ENCODE measurements at regions not wholly inside any gene's neighbourhood (a gene's known extent, or its start where the extent isn't known, plus 50 kb on each side); places are given as distances from the start of the nearest gene placed in this dataset.

DNA sequence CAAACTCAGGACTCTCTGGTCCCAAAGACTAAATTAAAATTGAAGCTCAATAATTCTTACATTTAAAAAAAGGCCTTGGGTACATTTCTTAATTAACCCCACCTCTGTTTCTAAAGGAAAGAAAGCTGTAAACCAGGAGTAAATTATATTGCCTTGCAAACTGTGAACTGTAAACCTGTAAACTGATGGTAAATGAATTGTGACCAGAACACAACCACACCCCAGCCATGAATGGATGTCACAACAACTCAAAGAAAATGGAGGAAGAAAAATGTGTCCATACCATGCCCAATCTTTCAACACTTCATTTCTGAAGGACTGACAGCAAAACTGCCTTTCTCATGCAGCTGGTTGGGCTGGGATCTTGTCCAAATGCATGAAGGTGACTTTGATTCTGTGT is 171.3 kb upstream of the C1orf87 start:
- DNase-seq = no peak

DNA sequence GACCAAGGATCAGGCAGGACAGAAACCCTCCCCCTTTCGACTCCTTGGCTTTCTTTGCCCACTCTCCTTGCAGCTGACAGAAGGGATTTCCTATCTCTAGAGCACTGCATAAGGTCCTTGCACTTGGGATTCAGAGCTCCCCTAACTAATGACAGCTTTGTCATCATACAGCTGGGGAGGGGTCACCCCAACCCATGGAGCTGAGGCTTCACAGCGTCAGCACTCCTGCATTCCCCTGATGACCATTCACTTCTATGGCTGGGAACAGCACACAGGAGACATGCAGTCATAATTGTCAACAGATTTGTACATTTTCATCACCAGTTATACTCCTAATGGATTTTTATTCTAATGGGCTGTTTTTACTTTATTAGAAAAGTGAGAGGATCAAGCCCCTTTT is 161.7 kb upstream of the C1orf87 start:
- no peak for DNase-seq

DNA sequence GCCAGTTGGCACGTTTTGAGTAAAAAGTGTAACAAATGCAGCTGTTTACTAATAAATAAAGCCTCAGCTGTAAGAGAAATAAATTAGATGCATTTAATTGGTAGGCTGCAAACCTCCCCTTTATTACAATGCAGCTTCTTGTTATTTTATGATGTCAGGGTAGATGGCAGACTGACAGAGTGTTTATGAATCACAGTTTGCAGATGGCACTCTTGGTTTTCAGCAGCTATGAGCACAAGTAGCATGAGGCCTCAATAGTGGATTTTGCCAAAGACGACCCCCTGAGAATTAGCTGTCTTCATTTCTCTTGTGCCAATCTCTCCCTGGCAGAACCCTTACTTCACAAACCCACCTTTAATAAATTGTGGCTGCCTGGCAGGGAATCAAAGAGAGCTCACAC is 161.2 kb upstream of the C1orf87 start:
- peak; percentile 43 for DNase-seq

DNA sequence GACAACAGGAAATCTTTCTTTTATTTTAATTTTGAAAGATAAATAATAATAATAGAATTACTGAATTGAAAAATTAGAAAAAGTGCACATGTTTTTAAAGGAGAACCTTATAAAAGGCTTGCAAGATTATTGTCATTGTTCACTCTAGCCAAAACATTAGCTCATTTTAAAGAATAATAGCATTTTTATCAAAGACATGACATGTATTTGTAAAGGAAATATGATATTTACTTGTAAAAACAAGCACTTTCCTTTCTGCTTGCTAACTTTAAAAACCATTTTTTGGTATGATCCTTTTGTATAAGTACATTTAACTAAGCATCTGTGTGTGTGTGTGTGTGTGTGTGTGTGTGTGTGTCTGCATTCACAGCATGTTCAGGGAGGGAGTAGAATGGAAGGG is 156.3 kb upstream of the C1orf87 start:
- no peak for DNase-seq

DNA sequence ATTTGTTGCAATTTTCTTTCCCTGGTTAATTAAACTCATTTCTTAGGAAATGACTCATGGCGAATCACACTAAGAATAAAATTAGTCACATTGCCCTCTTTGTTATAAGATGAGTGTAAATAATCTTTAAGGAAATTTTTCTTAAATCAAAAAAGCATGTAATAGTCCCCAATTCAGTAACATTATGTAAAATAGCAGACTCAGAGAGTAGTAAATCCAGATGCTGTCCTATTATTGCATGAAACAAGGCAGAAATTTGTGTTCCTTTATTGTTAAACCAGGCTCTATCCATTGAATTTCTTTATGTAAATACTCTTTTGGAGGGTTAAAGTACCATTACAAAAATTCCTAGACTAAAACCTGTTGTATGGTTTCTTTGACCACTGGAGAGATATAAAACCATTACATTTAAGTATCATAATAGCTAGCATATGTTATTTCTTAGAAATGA is 154.5 kb upstream of the C1orf87 start:
- no peak for DNase-seq

DNA sequence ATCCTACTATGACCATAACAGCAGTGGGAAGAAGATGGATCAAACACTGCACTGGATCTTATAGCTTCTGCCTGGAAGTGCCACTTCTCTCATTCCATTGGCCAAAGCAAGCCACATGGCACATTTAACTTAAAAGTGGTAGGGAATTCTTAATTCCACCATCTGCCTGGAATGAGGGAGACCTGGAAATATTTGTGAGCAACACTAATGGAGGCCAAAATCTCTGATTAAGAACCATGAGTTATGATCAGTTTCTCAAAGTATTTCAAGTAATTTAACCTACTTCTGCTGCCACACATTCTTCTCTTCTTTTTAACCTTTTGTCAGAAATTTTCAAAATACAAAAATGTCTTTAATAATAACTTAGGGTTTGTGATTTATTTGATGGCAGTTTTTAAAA is 154.0 kb upstream of the C1orf87 start:
- DNase-seq = no peak

DNA sequence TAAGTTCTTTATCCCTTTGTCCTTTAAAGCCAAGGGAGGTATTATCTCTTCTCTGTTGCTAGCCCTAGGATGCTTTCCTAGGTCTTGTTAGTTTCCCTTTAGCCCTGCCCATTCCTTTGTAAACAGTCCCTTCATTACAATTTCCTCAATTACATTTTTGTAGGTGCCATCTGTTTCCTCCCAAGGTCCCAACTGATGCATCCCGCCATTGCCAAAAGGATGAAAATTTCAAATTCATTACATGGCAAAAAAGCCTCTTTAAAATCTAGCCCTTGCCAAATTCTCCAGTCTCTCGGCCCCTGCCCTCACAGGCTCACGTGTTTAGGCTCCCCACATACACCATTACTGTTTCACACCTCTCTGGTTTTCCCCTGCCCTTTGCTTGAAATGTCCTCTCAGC is 151.9 kb upstream of the C1orf87 start:
- DNase-seq = peak; percentile 21

DNA sequence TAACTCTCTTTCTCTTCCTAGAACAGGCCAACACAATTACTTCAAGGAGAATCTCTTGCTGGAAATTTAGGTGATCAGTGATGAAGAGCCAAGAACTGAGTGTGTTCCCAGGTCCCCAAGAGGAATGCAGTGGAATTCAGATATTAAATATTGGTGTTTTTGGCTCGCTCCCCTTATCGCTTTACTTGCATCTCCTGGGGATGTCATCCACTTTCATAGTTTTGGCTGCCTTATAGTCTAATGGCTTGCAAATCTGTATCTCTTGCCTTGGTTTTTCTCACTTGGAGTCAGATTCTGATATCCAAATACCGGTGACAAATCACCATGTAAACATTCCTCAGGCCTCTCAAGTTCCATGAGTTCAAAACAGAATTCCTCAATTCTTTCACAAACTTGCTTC is 151.0 kb upstream of the C1orf87 start:
- DNase-seq = no peak

DNA sequence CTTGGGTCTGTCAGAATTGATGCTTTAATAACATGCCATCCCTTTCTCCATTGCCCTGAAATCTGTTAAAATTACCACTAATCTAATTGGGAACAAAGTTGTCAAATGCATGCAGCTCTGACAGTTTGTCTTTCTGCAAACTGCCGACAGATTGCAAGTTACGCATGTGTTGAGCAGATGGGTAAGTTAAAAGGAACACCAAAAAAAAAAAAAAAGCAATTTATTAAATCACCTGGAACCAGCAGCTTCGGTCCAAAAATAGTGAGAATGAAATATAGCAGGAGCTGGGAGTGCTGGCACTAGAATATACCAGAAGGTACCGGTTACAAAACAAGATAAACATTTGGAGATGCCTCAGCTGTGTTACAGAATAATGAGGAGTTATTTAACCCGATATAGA is 149.6 kb upstream of the C1orf87 start:
- peak; percentile 22 for DNase-seq

DNA sequence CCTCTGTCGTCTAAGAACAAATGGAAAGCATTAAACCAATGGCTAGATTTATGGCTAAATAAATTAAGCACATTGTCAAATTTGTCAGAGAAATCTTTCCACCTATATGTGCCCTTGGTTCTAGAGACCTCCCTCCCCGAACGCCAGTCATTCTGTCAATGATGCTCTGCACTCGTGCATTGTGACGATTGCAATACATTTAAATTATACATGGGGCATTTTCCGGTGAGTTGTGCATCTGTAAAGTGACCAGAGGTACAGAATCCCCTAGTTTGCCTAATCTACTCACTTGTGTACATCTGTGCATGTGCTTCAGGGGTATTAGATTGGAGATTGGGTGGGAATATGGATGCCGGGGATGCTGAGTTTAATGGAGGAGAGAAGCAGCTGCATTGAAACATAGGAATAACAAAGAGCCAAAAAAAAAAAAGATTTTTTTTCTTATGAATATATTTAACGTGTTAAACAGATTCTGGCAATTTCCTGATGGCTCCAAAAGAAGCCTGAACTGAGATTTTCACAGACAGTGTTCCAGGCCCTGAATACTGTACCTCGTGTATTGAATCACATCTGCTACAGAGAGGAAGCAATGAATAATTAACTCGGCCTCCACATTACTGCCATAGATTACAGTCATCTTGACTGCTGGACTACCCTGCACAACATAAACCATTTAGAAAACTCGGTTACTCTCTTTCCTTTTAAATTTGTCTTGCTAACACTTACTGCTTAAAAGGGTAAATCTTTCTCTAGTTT is 149.0 kb upstream of the C1orf87 start:
- DNase-seq = peak; percentile 3

DNA sequence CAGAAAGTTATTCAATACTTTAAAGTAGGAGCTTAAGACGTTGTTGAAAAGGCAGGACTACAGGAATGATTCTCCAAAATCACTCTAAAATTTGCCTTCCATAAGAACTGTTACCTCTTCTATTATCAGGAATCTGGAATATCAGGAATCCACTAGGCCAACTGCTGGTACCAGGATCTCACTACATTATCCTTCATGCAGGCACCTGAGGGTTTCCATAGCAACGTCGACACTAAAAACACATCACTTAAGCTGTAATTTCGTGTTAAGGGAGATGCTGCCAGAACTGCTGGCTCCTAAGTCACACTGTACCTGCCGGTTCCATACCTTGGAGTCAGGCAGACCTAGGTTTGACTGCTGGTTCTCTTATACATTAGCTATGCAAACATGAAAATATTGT is 139.7 kb upstream of the C1orf87 start:
- peak; percentile 33 for DNase-seq

DNA sequence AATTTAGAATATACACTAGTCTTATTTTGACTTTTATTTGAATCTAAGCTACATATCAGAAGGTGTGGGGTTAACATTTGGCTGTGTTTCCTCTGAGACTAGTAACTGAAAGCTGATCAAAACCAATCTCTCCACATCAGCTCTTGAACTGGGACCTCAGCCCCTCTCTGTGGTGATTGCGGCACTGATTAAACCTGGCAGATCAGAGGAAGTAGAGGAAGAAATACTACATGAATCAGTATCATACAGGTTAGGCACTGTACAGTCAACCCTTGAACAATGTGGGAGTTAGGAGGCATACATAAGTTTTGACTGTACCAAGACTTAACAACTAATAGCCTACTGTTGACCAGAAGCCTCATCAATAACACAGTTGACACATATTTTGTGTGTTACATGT is 122.5 kb upstream of the C1orf87 start:
- DNase-seq = no peak

DNA sequence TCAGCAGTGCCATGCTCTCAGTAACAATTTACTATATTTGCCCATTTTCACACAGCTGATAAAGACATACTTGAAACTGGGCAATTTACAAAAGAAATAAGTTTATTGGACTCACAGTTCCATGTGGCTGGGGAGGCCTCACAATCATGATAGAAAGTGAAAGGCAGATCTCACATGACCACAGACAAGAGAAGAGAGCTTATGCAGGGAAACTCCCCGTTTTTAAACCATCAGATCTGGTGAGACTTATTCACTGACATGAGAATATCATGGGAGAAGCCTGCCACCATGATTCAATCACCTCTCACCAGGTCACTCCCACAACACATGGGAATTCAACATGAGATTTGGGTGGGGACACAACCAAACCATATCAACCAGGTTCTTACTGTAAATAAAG is 112.1 kb upstream of the C1orf87 start:
- DNase-seq = no peak

DNA sequence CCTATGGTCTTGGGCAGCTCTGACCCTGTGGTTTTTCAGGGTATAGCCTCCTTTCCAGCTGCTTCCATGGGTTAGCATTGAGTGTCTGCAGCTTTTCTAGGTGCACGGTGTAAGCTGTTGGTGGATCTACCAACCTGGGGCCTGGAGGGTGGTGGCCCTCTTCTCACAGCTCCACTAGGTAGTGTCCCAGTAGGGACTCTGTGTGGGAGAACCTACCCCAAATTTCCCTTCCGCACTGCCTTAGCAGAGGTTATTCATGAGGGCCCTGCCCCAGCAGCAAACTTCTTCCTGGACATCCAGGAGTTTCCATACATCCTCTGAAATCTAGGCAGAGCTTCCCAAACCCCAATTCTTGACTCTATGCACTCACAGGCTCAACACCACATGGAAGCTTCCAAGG is 111.0 kb upstream of the C1orf87 start:
- no peak for DNase-seq

DNA sequence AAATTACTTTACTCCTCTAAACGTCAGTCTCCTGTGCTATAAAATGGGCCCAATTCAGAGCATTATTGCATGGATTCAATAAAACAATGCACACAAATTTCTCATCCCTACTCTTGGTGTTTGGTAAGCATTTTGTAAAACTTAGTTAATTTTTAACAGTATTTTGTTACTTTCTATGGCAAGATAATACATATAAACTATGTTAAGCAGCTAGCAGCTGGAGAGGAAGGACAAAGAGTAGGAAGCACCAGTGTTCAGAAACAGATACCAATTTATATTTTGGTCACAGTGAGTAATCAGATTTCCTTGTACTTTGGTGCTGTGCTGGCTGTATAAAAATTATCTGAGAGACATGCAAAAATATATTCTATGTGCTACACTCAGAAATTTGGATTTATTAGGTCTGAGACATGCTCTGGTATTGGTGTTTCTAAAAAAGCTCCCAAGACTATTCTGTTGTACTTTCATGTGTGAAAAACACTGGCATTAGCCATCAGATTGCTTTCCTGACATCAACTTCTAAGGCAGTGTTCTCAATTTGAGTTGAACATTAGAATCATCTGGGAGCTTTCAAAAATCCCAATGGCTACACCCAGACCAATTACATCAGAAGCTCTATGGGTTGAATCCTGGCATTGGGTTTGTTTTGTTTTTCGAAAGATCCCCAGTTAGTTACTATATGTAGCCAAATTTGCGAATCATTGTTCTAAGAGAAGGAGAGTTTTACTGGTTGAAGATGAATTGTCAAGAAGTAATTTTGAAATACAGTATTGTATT is 100.3 kb upstream of the C1orf87 start:
- no peak for DNase-seq

DNA sequence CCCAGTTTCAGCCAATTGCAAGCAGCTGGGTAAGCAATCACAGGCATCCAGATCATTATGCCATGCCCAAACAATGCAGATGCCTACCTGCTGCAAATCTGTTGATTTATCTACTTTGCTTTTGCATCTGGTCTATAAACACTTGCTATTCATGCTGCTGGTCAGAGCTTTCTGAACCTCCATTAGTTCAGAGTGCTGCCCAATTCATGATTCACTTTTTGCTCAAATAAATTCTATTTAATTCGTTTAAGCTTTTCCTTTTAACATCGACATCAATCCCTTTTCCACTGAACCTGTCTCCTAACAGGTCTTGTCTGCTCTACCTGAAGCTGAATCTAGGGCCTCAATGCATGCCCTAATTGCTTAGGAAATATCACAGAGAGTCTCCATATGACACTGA is 99.4 kb upstream of the C1orf87 start:
- DNase-seq = peak; percentile 78

DNA sequence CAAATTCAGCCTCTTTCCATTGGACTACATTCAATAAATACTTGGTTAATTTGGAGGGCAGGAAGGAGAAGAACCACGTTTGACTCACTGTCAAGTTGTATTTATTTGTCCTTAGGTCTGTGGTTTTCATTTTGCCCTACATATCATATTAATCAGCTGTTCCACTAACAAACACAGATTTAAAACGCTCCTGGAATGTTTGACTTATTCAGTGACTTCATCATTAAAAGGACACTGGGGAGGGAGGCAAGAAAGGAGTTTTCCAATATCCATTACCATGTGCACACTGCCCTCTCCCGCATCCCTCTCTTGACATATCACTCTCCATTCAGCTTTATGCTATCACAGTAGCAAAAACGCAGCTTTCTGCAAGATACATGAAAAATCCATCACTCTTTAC is 98.2 kb upstream of the C1orf87 start:
- peak; percentile 3 for DNase-seq

DNA sequence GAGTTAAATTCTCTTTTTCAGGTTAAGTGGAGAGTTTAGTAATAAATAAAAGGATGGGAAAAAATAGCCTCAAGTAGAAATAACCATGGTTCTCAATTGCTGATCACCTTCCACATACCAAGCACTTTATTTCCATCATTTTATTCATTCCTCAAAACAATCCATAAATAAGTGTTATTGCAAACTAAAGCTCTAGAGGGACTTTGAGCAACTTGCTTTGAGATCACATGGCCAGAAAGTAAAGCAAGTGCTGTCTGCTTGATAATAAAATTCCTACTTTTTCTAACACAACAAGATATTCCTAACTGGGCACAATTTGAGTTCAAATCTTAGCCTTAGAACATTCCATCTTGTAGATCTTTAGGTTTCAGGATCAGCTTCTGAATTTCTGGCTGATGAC is 97.1 kb upstream of the C1orf87 start:
- no peak for DNase-seq

DNA sequence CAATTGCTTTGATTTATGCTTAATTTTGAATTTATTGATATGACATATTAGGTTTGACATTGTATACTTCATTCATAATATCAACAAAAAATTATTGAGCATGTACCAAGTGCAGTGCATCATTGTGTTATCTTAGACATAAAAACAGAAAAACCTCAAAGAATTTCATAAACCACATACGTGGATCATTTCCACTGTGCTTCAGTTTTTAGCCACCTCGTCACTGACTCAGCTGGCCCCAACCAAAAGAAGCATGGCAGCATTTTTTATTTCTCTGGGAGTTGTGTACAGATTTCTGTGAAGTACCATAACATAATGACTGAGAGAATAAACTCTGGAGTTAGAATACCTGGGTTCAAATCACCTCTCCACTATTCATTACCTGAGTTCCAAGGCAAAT is 95.6 kb upstream of the C1orf87 start:
- DNase-seq = no peak

DNA sequence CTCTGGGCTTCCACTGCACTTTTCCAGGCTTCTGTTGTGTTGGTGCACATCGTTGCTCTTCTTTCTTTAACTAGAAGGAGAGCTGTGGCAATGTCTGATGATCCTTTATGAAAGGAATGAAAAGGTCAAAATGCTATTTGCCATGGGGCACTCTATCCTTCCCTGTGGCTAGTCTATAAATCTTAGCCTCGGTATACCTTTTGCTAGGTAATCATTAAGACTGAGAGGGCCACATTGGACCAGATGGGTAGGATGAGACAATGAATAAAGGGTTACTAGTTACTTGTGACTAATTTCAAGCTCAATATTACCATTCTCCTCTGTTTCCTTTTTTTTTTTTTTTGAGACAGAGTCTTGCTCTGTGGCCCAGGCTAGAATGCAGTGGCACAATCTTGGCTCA is 89.4 kb upstream of the C1orf87 start:
- DNase-seq = peak; percentile 11

DNA sequence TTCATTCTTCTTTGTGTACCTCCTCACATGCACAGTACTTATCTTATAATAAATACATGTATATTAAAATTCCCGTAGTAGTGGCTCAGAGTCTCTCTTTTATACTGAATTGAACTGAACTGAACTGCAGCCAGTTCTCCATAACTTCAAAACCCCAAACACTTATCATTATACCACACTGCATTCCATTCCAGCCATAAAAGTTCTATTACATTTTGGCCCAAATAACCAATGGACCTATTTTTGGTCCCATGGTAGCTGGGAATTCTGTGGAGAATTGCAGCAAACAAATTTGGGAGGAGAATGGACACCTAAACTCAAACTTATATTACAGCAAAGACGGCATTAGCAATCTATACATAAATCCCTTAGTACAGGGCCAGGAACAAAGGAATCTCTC is 86.6 kb upstream of the C1orf87 start:
- DNase-seq = no peak

DNA sequence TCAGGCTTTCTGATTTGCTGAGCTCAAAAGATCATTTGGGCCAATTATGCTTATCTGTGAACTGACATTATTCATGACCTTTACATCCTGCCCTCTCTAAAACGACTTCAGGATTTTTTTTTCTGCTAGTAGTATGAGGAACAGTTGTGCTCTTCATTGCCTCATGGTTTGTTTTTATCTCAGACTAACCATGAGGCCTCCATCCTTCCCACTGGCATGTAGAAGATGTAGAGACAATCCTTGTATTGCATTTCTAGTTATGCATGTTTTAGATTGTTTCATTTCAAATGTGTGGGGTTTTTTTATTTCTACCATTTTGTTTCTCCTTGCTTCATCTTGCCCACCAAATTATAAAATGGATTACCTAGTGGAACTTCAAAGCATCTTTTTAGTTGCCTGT is 82.8 kb upstream of the C1orf87 start:
- no peak for DNase-seq

DNA sequence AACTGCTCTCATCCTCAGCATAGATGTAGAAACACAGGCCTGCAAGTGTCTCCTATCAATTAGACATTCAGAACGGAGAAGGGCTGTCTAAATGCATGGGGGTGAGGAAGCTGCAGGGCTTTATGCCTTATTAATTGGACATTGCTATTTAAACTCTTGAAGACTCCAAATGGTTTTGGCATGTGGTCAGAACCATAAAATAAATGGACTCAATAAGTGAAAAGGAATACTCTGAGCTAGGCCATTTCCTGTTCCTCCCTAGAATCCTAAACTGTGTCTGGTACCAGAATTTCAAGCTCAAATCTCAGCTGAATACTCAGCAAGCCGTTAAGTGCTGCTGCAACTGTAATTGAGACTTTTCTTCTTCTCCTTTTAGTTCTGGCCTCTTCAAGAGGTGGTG is 80.4 kb upstream of the C1orf87 start:
- DNase-seq = no peak

DNA sequence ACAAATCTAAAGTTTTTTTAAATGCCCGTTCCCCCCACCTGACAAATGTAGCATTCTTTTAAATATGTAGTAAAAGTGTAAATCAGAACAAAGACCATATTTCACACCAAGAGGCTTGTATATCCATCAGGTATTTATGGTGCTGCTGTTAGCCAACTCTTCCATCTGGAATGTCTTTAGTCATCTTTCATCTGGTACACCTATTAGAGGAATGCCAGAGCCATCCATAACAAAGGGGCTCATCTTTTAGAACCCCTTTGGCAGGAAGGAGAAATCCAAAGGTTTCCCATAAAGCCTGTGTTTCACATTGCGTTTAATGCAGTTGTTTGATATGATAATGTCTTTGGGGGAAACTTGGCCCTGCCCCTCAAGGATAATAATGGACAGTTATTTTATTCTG is 79.3 kb upstream of the C1orf87 start:
- no peak for DNase-seq

DNA sequence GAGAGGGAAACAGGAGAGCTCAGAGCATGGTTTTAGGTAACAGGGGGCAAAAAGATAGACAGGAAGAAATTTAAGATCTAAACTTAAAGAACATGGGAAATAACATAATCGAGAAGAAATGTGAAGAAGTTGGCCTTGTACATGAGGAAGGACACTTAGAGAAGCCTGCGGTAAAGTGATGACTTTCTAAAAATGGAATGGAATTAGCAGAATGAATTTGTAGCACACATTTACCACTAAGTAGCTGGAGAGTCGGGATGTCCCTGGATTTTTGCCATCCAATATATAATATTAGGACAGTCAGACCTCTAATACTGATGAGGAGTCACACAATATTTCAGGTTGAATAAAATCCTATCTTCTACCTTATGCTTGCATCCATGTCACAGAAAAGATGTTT is 77.7 kb upstream of the C1orf87 start:
- no peak for DNase-seq

All from NCI-H69 (cell line).